GM12878 (cell line): ENCODE measurements at regions not wholly inside any gene's neighbourhood (a gene's known extent, or its start where the extent isn't known, plus 50 kb on each side); places are given as distances from the start of the nearest gene placed in this dataset.

Experiments
- CBFB ChIP-seq: IDR thresholded peaks from 2 replicates; pipeline ENCODE4 v1.6.1; 2016; ENCODE audit warnings: antibody characterized with exemption, low read depth
- CREB1 ChIP-seq: IDR thresholded peaks from 2 replicates; pipeline ENCODE4 v1.6.1; 2012; ENCODE audit warnings: low read depth, mild to moderate bottlenecking, inconsistent platforms
- FOXK2 ChIP-seq: fragments of 450-650 bp; IDR thresholded peaks from 2 replicates; pipeline ENCODE4 v1.6.1; 2017; ENCODE audit warnings: mild to moderate bottlenecking, moderate library complexity
- GATAD2B ChIP-seq: fragments of 450-650 bp; conservative IDR thresholded peaks from 2 replicates; pipeline ENCODE4 v1.6.1; 2017; ENCODE audit warnings: low read depth, mild to moderate bottlenecking, moderate library complexity
- IRF3 ChIP-seq: fragments of 450-650 bp; IDR thresholded peaks from 2 replicates; pipeline ENCODE4 v1.6.1; 2014; ENCODE audit warnings: mild to moderate bottlenecking
- KDM1A ChIP-seq: fragments of 200-600 bp; sonication (generic); IDR thresholded peaks from 2 replicates; pipeline ENCODE4 v1.6.1; 2016; ENCODE audit warnings: borderline replicate concordance
- MEF2A ChIP-seq: IDR thresholded peaks from 2 replicates; pipeline ENCODE4 v1.6.1; 2011; ENCODE audit warnings: low read depth, mild to moderate bottlenecking, low read length, moderate library complexity; ENCODE audit not compliant: insufficient read depth
- POLR2A ChIP-seq: IDR thresholded peaks from 2 replicates; pipeline ENCODE4 v1.6.1; 2011; ENCODE audit warnings: low read depth, mild to moderate bottlenecking, low read length
- RB1 ChIP-seq: fragments of 450-650 bp; formaldehyde crosslinking; IDR thresholded peaks from 2 replicates; pipeline ENCODE4 v1.6.1; 2017; ENCODE audit warnings: mild to moderate bottlenecking, borderline replicate concordance
- SKIL ChIP-seq: fragments of 450-650 bp; IDR thresholded peaks from 2 replicates; pipeline ENCODE4 v1.6.1; 2017; ENCODE audit warnings: mild to moderate bottlenecking, low read depth, inconsistent platforms; ENCODE audit not compliant: poor library complexity, severe bottlenecking
- SUPT20H ChIP-seq: IDR thresholded peaks from 2 replicates; pipeline ENCODE4 v1.6.1; 2011; ENCODE audit warnings: low read depth, mild to moderate bottlenecking, low read length, moderate library complexity, borderline replicate concordance; ENCODE audit not compliant: control insufficient read depth
- TBL1XR1 ChIP-seq: IDR thresholded peaks from 2 replicates; pipeline ENCODE4 v1.6.1; 2012; ENCODE audit warnings: low read depth, low read length, improper control_type of control experiment
- ZNF622 ChIP-seq: fragments of 450-650 bp; IDR thresholded peaks from 2 replicates; pipeline ENCODE4 v1.6.1; 2017; ENCODE audit warnings: mild to moderate bottlenecking, inconsistent platforms
- ZNF687 ChIP-seq: fragments of 450-650 bp; IDR thresholded peaks from 2 replicates; pipeline ENCODE4 v1.6.1; 2017; ENCODE audit warnings: mild to moderate bottlenecking, moderate library complexity

GRCh38 chr18:1559563-1559962 lies 654.9 kb downstream of the ADCYAP1 start (continued):
- TF ChIP-seq SUPT20H (no peak), ZNF622 (no peak), FOXK2 (no peak), CREB1 (no peak), TBL1XR1 (no peak), POLR2A (no peak), GATAD2B (no peak), IRF3 (no peak), MEF2A (no peak), KDM1A (no peak), CBFB (no peak), SKIL (no peak), RB1 (no peak), ZNF687 (no peak)
